NCI-H2227 (cell line): ENCODE measurements at regions not wholly inside any gene's neighbourhood (a gene's known extent, or its start where the extent isn't known, plus 50 kb on each side); places are given as distances from the start of the nearest gene placed in this dataset.
"Not testable (repeated sequence)": the region's sequence is repeated elsewhere in the genome, so short reads cannot be mapped to it uniquely, and the experiment has no call there.

ENCODE experiments used
- DNase-seq: peaks from one replicate; lab custom pipeline; 2025; ENCODE audit not compliant: unreplicated experiment; lab: John Stamatoyannopoulos, UW

DNA sequence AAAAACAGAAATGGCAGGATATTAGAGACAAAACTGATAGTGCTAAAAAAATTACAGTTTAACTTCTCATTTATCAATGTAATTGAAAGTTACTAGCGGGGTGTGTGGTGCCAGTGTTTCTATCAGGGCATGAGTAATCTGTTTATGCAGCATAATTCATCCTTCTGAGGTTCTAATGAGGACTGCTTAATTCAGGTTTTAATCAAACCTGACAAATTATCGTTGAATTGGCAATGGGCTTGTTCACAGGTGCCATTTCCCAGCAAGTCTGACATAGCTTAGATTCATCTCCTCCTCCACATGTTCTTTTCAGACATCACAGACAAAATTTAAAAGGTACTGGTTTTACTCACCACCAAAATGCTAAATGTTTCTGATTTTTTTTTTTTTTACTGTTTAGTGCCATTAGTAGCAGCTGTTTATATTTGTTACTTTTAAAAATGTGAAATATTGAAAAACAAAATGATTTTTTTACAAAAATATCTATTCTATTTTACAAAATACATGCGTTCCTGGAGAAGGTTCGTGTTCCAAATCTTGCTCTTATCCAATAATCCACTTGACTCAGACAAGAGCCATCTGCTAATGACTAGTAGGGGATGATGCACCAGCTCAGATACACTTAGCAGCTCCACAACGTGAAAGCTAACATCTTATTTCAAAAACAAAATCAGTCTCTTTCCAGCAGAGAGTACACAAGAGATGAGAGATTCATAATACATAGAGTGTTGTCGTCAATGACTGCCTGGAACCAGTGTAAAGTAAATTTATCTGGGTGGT is 447.7 kb upstream of the DPPA4 start:
- DNase-seq, result no peak

DNA sequence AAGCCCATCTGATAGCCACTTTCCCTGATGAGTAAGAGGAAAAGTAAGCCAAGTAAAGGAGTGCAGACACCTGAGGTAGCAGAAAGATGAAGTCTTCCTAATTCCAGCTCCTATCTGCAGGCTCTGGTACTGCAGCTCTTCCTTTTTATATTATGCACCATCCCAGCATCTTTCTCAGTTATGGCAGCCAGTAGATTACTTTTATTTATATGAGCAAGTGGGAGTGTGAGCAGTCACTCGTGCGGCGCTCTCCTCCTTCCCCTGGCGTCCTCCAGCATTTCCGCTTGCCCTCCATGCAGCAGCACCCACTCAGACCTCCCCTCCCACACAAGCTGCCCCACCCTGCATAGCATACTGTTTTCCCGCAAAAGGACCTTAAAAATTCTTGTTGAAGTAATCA is 465.9 kb upstream of the DPPA4 start:
- no peak for DNase-seq

DNA sequence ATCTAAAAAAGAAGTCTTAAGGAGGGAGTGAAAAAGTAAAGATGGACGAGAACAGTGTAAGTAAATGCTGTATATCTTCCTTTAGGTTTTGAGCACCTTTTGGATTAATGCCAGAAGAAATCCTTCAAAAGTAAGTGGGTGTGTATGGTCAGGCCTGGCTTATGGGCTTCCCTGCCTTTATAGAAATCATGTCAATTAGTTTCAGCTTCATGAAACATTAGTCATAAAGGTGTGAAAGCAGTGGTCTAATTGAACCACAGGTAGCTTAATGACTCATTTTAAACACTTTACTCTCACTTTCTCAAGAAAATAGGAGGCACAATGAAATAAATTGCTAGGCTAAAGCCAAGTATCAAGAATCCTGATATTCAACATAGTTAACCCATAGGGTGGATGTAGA is 467.4 kb upstream of the DPPA4 start:
- no peak for DNase-seq

DNA sequence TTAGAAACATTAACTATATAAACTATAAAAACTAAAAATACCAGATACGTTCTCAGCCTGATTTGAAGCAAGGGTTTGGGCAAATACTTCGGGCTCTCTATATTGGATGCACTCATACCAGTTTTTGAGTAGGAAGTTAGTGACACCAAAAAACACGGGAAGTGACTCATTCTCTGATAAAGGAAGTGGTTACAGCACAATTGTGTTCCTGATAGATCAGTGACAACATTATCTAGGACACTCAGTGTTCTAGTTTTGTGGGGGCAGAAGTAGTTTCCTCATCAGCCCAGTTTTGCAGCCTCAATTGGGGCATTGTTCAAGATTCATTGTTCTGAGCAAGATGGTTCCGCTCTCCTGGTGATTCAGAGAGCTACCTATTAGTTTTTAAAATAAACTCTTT is 469.6 kb upstream of the DPPA4 start:
- no peak for DNase-seq

DNA sequence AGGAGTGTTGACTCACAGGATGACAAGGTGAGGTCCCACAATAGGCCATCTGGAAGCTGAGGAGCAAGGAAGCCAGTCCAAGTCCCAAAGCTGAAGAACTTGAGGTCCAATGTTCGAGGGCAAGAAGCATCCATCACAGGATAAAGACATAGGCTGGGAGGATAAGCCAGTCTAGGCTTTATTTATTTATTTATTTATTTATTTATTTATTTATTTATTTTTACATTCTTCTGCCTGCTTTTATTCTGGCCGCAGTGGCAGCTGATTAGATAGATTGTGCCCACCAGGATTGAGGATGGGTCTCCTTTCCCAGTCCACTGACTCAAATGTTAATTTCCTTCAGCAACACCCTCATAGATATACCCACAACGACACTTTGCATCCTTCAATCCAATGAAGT is 472.2 kb upstream of the DPPA4 start:
- no peak for DNase-seq

DNA sequence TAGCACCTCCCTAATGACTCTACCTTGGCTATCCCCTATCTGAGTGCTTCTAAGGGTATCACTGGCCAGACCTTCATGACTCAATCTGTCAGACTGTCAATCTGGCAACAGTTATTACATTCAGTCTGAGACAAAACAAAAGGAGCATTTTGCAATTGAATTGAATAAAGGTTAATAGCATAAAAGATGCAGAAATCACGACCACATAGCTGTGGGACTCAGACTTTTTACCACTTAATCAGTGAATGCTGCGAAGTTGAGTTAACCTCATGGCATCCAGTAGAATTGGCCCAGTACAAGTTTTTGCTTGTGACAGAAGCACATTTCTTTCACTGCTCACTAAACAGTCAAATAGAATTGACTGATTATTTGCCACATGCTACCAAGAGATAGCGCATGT is 480.7 kb upstream of the DPPA4 start:
- no peak for DNase-seq

DNA sequence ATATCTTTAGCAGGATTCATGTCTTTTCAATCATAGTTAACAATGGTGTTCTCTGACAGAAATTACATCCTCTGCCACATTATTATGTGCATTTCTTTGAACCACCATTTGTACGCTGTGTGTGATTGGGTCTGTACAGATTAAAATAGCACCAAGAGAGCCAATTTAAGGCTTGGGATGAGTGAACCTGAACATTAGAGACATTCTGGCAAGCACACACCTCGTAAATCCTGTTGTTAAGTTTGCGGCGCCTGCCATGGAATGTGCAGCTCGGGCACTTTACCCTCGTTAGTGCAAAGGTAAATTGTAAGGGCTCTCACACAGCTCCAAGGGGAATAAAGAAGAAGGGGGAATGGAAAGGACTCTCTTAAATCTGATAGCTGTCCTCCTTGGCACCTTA is 482.4 kb upstream of the DPPA4 start:
- no peak for DNase-seq

DNA sequence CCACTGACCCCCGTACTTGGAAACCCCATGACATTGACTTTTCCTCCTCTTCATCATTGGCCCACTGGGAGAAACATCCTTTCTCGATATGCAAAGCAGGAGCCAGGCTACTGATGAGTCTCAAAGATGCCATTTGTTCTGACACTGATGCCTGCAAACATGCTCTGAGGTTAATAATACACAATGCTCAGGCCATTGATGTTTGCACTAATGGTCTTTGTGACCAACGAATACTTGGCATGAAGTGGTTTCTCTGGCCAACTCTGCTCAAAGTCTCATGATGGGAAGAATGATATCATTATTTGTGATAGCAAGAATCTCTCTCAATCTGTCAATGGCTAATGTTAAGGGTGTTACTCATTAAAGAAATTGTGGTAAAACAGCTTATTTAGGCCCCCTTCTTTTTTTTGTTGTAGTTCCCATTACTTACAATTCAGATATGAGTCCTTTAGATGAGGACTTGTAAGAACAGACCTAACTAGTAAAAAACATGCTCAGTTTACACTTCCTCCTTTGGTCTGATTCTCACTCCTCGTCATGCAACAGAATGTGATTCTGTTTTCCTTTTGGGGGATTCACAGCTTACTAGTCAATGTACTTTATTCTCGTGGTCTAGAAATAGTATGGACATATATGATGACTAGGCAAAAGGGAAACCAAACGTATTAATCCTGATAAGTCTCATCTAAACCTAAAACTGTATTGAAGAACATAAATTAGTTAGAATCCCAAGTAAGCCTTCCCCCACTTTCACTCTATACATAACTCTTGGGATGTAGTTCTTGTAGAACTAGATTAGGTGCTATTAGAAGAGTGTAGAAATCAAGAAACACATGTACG is 488.8 kb upstream of the DPPA4 start:
- DNase-seq, result no peak

DNA sequence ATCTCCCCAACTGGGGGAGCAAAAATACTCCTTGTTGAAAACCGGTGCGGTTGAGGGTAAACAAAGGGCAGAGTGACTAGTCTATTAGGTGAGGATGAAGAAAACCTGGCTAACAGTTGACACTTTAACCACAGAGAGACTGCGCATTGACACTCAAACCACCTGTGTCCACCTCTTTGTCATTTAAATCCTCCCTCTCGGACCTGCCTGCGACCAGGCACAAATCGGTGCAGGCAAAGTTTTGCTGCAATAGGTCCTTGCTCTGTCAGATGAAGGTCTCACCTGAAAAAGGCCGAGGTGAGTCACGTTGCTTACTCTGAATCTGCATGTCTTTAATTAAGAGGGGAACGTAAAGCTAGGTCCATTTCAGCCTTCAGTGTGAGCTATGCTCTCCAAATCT is 494.1 kb upstream of the DPPA4 start:
- DNase-seq, result no peak

DNA sequence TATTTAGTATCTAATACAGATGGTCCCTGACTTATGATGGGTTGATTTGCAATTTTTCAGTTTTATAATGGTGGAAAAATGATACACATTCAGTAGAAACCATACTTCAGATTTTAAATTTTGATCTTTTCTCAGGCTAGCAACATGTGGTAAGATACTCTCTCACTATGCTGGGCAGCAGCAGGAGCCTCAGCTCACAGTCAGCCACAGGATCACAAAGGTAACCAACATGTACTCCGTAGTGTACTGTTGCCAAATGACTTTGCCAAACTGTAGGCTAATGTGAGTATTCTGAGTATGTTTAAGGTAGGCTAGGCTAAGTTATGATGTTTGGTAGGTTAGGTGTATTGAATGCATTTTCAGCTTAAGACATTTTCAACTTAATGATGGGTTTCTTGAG is 498.6 kb upstream of the DPPA4 start:
- no peak for DNase-seq

DNA sequence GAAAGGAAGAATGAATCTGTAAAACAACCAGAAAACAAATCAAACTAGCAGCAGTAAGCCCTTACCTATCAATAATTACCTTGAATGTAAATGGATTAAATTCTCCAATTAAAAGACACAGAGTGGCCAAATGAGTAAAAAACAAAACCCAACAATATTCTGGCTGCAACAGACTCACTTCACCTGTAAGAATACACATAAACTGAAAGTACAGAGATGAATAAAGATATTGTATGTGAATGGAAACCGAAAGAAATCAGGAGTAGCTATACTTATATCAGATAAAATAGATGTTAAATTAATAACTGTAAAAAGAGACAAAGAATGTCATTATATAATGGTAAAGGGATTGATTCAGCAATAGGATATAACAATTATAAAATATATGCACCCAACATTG is 514.5 kb upstream of the DPPA4 start:
- DNase-seq, result no peak

DNA sequence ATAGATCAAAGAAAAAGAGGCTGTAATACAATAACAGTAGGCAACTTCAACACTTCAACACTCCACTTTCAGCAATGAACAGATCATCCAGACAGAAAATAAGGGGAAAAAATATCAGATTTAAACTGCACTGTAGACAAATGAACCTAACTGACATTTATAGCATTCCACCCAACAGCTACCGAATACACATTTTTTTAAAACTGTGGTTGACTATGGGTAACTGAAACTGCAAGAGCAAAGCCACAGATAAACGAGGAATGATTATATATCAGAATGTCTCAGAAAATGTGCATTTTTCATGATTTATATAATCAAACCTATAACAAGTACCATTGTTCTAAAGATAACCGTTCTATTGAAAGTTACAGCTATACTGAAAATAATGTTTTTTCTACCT is 514.9 kb upstream of the DPPA4 start:
- no peak for DNase-seq

DNA sequence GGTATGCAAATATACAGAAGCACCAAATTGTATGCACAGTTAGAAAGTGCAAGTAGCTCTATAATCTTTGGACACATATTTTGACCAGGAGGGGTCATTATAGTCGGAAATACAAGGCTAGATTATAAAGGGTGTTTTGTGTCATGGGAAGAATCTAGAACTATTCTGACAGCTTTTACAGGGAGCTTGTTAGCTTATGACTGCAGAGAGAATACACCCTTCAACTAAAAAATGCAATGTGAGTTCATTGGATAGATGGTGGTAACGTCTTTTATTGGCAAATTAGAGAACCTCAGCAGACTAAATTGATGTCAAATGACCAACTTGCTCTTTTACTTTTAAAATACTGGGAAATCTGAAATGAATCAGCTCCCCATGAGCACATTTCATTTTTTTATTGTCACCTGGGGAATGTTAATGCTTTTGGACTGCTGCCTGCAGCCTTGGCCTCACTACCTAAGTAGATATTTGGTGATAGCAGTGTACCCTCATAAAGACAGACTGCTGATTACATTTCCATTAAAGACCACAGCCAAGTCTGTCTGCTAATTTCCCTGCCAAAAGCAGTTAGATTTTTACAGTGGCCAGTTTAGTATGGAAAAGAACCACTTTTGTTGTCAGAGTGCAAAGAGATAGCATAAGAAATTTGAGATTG is 515.9 kb upstream of the DPPA4 start:
- DNase-seq, result no peak

DNA sequence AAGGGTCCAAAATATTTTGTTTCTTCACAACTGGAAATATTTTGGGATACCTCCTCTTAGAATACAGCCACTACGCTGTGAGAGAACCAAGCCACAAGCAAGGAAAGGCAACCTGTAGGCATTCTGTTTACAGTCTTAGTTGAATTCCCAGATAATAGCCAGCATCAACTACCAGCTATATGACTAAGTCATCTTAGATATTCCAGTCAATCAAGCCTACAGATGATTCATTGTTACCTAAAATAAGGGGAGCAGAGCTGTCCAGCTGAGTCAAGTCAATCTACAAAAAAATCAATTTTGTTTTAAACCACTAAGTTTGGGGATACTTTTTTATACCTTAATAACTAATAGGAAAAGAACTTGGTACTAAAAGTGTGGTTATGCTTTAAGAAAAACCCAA is 526.4 kb upstream of the DPPA4 start:
- no peak for DNase-seq

DNA sequence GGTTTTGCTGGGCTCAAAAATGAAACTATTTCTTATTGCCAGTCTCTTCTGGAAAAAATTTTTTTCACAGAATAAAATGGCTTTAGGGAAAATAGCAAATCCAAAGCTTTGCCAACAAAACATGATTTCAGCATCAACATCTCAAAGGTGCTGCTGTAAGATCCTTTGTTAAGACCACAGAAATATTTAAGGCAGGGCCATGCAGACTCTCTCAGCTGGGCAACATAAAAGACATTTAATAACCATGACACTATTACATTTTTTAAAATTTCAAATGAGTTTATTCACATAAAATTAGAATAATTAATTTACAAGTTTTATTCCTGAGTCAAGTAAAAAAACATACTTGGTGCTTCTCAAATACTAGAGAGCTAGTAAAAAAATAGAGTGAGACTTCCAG is 527.1 kb upstream of the DPPA4 start:
- no peak for DNase-seq

DNA sequence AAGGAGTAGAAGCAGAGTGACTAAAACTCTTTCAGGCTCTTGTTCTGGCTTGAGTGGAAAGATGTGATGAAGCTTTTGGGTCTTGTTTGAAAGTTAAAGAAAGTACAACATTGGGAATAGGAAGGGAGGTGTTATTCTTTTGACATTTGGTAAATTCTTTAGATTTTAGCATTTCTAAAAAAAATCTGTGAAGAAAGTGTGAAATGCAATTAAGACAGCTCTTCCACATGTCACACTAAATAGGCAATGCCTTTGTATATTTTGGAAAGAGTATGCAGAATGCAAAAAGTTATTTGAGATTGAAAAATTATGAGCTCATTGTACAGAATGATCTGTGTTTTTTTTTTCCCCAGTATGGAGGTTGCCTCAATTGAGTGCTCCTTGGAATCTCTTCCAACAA is 532.2 kb upstream of the DPPA4 start:
- no peak for DNase-seq

DNA sequence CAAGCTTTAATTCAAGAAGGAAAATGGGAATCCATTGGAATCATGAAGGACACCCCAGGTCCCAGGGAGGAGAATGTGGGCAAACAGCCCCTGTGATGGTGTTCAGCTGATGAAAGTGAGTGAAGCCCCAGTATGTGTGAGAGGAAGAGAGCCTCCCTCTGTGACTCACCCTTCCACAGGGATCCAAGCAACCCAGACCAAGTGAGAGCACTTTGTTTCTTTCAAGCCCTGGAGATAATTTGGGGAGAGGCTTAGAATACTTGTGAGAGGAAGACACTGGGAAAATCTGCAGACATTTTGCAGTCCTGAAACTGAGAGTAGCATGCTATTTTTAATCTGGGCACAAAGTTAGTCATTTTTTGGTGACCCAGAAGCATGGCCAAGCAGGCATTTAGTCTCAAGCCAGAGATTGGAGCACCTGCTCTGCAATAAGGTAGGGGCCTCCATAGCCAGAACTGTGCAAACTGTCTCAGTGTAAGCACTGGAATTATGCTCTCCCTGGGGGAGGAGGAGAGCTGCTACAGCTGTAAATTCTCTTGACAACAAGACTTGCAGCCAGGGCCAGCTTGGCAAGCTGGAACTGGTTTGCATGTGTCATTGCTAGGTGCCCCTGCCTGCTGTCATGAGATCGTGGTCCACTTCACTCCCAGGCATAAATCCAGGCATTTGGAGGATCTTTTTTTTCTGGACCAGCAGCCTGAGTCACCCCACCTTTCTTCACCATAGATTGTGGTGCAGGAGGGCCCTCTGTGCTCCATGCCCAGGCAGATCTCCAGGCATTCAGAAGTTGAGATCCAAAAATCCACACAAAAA is 537.8 kb upstream of the DPPA4 start:
- no peak for DNase-seq

DNA sequence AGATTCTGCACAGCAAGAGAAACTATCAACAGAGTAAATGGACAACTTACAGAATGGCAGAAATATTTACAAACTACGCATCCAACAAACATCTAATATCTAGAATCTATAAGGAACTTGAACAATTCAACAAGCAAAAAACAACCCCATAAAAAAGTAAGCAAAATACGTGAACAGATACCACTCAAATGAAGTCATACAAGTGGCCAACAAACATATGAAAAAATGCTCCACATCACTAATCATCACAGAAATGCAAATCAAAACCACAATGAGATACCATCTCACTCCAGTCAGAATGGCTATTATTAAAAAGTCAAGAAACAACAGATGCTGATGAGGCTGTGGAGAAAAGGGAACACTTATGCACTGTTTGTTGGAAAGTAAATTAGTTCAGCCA is 540.3 kb upstream of the DPPA4 start:
- DNase-seq, result not testable (repeated sequence)

DNA sequence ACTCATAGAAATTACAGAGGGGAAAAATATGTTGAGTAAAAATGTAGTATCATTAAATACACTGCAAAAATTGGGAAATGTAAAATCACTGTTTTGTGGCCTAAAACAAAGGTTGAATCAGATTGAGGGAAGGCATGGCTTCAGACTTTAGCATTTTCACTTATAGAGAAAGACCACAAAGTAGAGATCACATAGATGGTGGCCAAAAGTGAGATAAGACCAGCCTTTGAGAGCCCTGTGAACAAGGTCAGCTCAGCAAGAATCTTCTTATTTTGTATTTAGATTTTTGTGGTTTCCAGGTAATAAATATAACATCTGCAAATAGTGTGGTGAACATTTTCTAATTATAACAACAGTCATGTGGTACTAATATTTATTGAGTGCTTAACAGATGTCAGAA is 544.8 kb upstream of the DPPA4 start:
- no peak for DNase-seq

DNA sequence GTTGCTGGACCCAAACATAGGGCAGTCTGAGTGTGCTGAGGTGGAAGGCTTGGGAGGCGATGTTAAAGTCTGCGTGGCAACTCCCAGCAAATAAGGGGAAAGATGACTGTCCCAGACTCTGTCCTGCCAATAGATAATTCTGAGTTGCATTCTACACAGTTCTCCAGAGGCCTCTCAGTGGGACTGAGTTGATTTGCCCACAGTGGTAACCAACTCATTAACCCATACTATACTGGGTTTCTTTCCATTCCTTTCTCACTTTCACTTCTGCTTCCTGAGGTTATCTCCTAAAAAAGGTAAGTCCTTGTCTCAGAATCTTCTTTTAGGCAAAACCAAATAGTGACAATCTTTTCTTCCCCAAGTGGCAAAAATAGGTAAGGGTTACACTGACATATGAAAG is 549.9 kb upstream of the DPPA4 start:
- DNase-seq, result no peak

DNA sequence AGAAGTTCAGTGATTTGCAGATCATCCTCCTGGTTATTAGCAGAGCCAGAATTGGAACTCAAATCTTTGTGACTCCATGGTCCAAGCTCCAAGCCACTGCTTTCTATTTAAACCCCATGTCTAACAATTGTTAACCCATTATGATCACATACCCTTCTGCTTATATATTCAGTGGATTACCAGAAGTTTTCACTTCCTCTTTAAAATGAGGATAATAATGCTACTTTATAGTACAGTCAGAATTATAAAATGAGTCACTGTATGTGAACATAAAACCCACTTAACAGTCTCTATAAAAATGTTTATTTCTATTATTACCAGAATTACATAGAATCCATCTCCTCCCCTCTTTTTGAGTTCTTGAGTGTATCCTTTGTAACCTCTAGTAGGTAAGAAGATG is 550.7 kb upstream of the DPPA4 start:
- DNase-seq, result no peak
